Kidney (tissue), 13 donors: ENCODE measurements at regions not wholly inside any gene's neighbourhood (a gene's known extent, or its start where the extent isn't known, plus 50 kb on each side); places are given as distances from the start of the nearest gene placed in this dataset.

Experiments
- DNase-seq, 5 donors: peaks; one replicate each; pipeline ENCODE4 v3.0.0-alpha.2; 2013 to 2020
- FAIRE-seq: peaks from 2 replicates; lab custom pipeline; 2012; peaks lifted over from hg19 to GRCh38; lab: Jason Lieb, UNC
- H3K27ac ChIP-seq, 2 donors: one replicate each; pipeline ENCODE4 v1.7.0; 2013; ENCODE audit warnings: low read depth in 2 of 2, low read length in 2 of 2, inconsistent platforms in 1 of 2
- H3K27me3 ChIP-seq: one replicate; pipeline ENCODE4 v1.7.1; 2013; ENCODE audit warnings: low read length, inconsistent platforms; ENCODE audit not compliant: control insufficient read depth, insufficient read depth
- H3K36me3 ChIP-seq, 3 donors: one replicate each; pipeline versions ENCODE4 v1.7.0 to v1.7.1; 2013; ENCODE audit warnings: low read length in 3 of 3, control low read depth in 1 of 3, inconsistent platforms in 1 of 3; ENCODE audit not compliant: insufficient read depth in 3 of 3, control insufficient read depth in 2 of 3
- H3K4me1 ChIP-seq, 3 donors: one replicate each; pipeline versions ENCODE4 v1.7.0 to v1.7.1; 2013; ENCODE audit warnings: low read length in 3 of 3, inconsistent platforms in 1 of 3, low read depth in 1 of 3; ENCODE audit not compliant: control insufficient read depth in 2 of 3, insufficient read depth in 2 of 3
- H3K4me3 ChIP-seq, 3 donors: one replicate each; pipeline versions ENCODE4 v1.7.0 to v1.8.1; 2013; ENCODE audit warnings: low read length in 3 of 3, control low read depth in 1 of 3, inconsistent platforms in 1 of 3
- H3K9ac ChIP-seq, 3 donors: one replicate each; pipeline versions ENCODE4 v1.7.0 to v1.7.1; 2013; ENCODE audit warnings: low read length in 3 of 3, control low read depth in 1 of 3, inconsistent platforms in 1 of 3
- H3K9me3 ChIP-seq, 3 donors: one replicate each; pipeline versions ENCODE4 v1.7.0 to v1.7.1; 2013; ENCODE audit warnings: low read length in 3 of 3, control low read depth in 1 of 3, inconsistent platforms in 1 of 3; ENCODE audit not compliant: control insufficient read depth in 2 of 3, insufficient read depth in 1 of 3
- CTCF ChIP-seq: IDR thresholded peaks from 3 replicates; pipeline ENCODE4 v1.5.1; 2012; ENCODE audit warnings: mild to moderate bottlenecking, moderate library complexity, borderline replicate concordance; ENCODE audit not compliant: insufficient read depth; ENCODE audit errors: extremely low read depth
- intact Hi-C: fragments of 100-400 bp; cut with DNase I; formaldehyde crosslinking; loops from one replicate; pipeline ENCODE4 v1.11.1; 2022
- donor health status: control.
- donor health status: control.
- donor health status: control.
- donor health status: control.
- donor health status: control.
- donor health status: DM: yes; HTN: yes; CAD: no.
- donor health status: Normal renal cell carcinoma (clear cell type).

- Histone ChIP-seq H3K9ac (no peak overlapping the region), H3K9me3 (no peaks in the 10 kb centered on the region), H3K27ac (no peak overlapping the region), H3K4me3 (no peak overlapping the region), H3K36me3 (no peaks in the 10 kb centered on the region), H3K27me3 (no peaks in the 10 kb centered on the region), H3K4me1 (no peaks in the 10 kb centered on the region)
- TF ChIP-seq CTCF: no peak
- intact Hi-C loops: no loop called here
- no peak for DNase-seq
- no peak for FAIRE-seq
Measured at GRCh38 chr15:97057503-97057902, 727.0 kb downstream of the NR2F2 start.

- no peak for TF ChIP-seq CTCF
- Histone ChIP-seq H3K27me3 (no peaks in the 10 kb centered on the region), H3K4me3 (no peak overlapping the region), H3K9ac (no peak overlapping the region), H3K9me3 (no peaks in the 10 kb centered on the region), H3K36me3 (no peaks in the 10 kb centered on the region), H3K4me1 (no peaks in the 10 kb centered on the region), H3K27ac (no peak overlapping the region)
- intact Hi-C loops: no loop called here
- FAIRE-seq: no peak
- DNase-seq: no peak
Measured at GRCh38 chr15:97059281-97059680, 728.8 kb downstream of the NR2F2 start.

GRCh38 chr15:97061392-97061791 lies 730.9 kb downstream of the NR2F2 start:
- H3K27ac ChIP-seq: no peak overlapping the region
- H3K9me3 ChIP-seq: no peaks in the 10 kb centered on the region
- H3K27me3 ChIP-seq: no peaks in the 10 kb centered on the region
- intact Hi-C loops: no loop called here
- H3K36me3 ChIP-seq: no peaks in the 10 kb centered on the region
- no peak for DNase-seq
- no peak for FAIRE-seq
- no peaks in the 10 kb centered on the region for H3K4me1 ChIP-seq
- no peak for TF ChIP-seq CTCF
- no peak overlapping the region for H3K4me3 ChIP-seq
- no peak overlapping the region for H3K9ac ChIP-seq

- Histone ChIP-seq H3K36me3 (no peaks in the 10 kb centered on the region), H3K4me1 (no peaks in the 10 kb centered on the region), H3K27ac (no peak overlapping the region), H3K9ac (no peak overlapping the region), H3K4me3 (no peak overlapping the region), H3K27me3 (no peaks in the 10 kb centered on the region), H3K9me3 (no peaks in the 10 kb centered on the region)
- intact Hi-C loops: no loop called here
- no peak for TF ChIP-seq CTCF
- FAIRE-seq (no peak), DNase-seq (no peak)
Measured at GRCh38 chr15:97071668-97072067, 741.2 kb downstream of the NR2F2 start.
